ENCODE measurements at regions not wholly inside any gene's neighbourhood (a gene's known extent, or its start where the extent isn't known, plus 50 kb on each side); places are given as distances from the start of the nearest gene placed in this dataset.

- DNase-seq (ENCODE audit: extremely low spot score) = no peak
Measured at GRCh38 chr3:94317017-94317416, 254.2 kb downstream of the NSUN3 start.

GRCh38 chr3:94323596-94323995 is 260.7 kb downstream of the NSUN3 start:
- TF ChIP-seq, protein P1, sequence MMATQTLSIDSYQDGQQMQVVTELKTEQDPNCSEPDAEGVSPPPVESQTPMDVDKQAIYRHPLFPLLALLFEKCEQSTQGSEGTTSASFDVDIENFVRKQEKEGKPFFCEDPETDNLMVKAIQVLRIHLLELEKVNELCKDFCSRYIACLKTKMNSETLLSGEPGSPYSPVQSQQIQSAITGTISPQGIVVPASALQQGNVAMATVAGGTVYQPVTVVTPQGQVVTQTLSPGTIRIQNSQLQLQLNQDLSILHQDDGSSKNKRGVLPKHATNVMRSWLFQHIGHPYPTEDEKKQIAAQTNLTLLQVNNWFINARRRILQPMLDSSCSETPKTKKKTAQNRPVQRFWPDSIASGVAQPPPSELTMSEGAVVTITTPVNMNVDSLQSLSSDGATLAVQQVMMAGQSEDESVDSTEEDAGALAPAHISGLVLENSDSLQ (IDR thresholded peaks at IDR 0.05) = no peak
- TF ChIP-seq SUZ12 (IDR thresholded peaks at IDR 0.05) = no peak
- no peak for DNase-seq (ENCODE audit: extremely low spot score)
- POLR2A ChIA-PET = no interaction called here
- CTCF ChIA-PET = no interaction called here

More at GRCh38 chr3:94317017-94317416, 254.2 kb downstream of the NSUN3 start:
- ChIA-PET POLR2A (no interaction called here), CTCF (interaction anchor here (1.0 kb wide), 1 partner anchor 13 kb away, joined by 3 read pairs; no protein-coding TSS in a partner anchor)
- TF ChIP-seq, protein P1 (IDR thresholded peaks at IDR 0.05) = no peak
- TF ChIP-seq FOXA1 (IDR thresholded peaks at IDR 0.05) (no peak), BHLHE40 (IDR thresholded peaks at IDR 0.05; ENCODE audit: borderline replicate concordance) (no peak), FOXK2 (IDR thresholded peaks at IDR 0.05) (no peak), TARDBP (IDR thresholded peaks at IDR 0.05) (no peak), L3MBTL2 (conservative IDR thresholded peaks at IDR 0.05) (no peak), HDGF (IDR thresholded peaks at IDR 0.05; ENCODE audit: borderline replicate concordance) (no peak)

GRCh38 chr3:94331831-94332230 is 269.0 kb downstream of the NSUN3 start:
- no peak for TF ChIP-seq FOXM1 (IDR thresholded peaks at IDR 0.05; ENCODE audit: borderline replicate concordance)
- no peak for TF ChIP-seq NFRKB (IDR thresholded peaks at IDR 0.05)
- no peak for TF ChIP-seq ZNF384 (IDR thresholded peaks at IDR 0.05)
- TF ChIP-seq ARNT (IDR thresholded peaks at IDR 0.05) = no peak
- no peak for TF ChIP-seq SUZ12 (IDR thresholded peaks at IDR 0.05)
- TF ChIP-seq CTBP1 (IDR thresholded peaks at IDR 0.05; ENCODE audit: borderline replicate concordance) = no peak
- TF ChIP-seq BHLHE40 (IDR thresholded peaks at IDR 0.05; ENCODE audit: borderline replicate concordance) = no peak
- TF ChIP-seq TARDBP (IDR thresholded peaks at IDR 0.05) = no peak
- TF ChIP-seq FOXK2 (IDR thresholded peaks at IDR 0.05) = no peak
- no peak for TF ChIP-seq L3MBTL2 (conservative IDR thresholded peaks at IDR 0.05)
- TF ChIP-seq FOXA1 (IDR thresholded peaks at IDR 0.05) = no peak
- no peak for TF ChIP-seq HDGF (IDR thresholded peaks at IDR 0.05; ENCODE audit: borderline replicate concordance)
- no peak for DNase-seq (ENCODE audit: extremely low spot score)
- POLR2A ChIA-PET = no interaction called here
- CTCF ChIA-PET = no interaction called here

DNA sequence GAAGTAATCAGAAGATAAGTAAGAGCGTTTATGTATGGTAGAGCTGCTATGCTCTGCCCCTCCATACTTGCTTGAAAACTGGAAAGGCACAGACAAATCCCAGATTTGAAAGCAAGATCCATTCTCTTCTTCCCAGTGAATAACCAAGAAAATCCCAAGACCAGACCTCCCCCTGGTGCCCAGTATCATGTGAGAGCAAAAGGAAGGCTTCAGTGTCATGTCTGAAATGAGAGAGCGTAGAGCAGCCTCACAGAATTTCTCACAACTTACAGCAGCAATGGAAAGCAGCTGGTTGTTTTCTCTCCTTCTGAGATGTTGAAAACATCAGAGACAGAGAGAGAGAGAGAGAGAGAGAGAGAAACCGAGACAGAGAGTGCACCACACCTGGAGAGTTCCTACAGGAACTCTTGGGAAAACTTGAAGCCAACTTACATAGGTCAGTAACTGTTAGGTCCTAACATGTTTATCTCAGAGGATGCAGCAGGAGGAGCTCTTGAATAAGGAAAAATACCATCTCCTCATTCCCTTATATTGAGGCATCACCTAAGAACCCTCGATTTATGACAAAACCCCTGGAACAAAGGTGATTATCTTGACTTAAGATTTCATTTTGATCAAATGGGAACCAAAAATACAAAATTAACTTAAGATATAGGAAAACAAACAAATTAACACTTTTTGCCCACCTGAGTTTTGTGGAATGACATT is 273.3 kb downstream of the NSUN3 start:
- POLR2A ChIA-PET = no interaction called here
- DNase-seq (ENCODE audit: extremely low spot score) = peak; percentile 48
- CTCF ChIA-PET = interaction anchor here (0.6 to 1.4 kb wide), 7 partner anchors 15 to 1245 kb away, joined by 3 to 7 read pairs (median 3); no protein-coding TSS in a partner anchor
- no peak for TF ChIP-seq L3MBTL2 (conservative IDR thresholded peaks at IDR 0.05)
- TF ChIP-seq ARNT (IDR thresholded peaks at IDR 0.05) = no peak
- no peak for TF ChIP-seq CTBP1 (IDR thresholded peaks at IDR 0.05; ENCODE audit: borderline replicate concordance)
- TF ChIP-seq NFRKB (IDR thresholded peaks at IDR 0.05) = no peak
- no peak for TF ChIP-seq SUZ12 (IDR thresholded peaks at IDR 0.05)
- TF ChIP-seq FOXA1 (IDR thresholded peaks at IDR 0.05) = no peak
- no peak for TF ChIP-seq FOXK2 (IDR thresholded peaks at IDR 0.05)
- no peak for TF ChIP-seq HDGF (IDR thresholded peaks at IDR 0.05; ENCODE audit: borderline replicate concordance)
- TF ChIP-seq FOXM1 (IDR thresholded peaks at IDR 0.05; ENCODE audit: borderline replicate concordance) = no peak
- TF ChIP-seq ELF4 (IDR thresholded peaks at IDR 0.05) = no peak
- TF ChIP-seq TARDBP (IDR thresholded peaks at IDR 0.05) = no peak
- TF ChIP-seq BHLHE40 (IDR thresholded peaks at IDR 0.05; ENCODE audit: borderline replicate concordance) = no peak
- TF ChIP-seq LEF1 (IDR thresholded peaks at IDR 0.05; ENCODE audit: borderline replicate concordance) = no peak
- TF ChIP-seq, protein P1 (IDR thresholded peaks at IDR 0.05) = no peak
- TF ChIP-seq SP1 (IDR thresholded peaks at IDR 0.05) = no peak

- POLR2A ChIA-PET = no interaction called here
Measured at GRCh38 chr3:94345101-94345500, 282.2 kb downstream of the NSUN3 start.

DNA sequence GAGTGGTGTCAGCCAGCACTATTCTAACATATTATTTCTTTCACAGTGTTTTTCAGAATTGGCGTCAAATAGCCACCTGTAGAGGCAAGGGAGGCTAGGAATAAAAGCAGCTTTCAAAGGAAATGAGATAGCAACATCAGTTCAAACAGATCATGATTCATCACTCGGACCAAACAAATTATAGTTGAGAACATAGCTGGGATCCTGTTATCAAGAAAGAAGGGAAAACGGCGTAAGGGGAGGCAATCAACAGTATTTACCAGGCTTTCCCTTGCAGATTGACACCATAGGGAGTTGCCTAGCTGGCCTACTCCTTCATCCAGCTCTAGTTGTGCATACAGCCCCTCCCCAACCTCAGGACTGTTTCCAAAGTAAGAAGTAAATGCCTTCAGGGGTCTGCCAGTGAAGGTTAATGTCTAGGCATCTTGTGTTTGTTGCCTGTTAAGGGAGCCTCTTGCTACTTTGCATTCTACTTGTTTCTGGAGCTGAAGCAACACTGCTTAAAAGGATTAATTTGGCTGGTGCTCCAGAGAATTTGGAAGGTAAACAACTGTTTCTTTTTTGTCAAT is 286.5 kb downstream of the NSUN3 start:
- DNase-seq (ENCODE audit: extremely low spot score) = no peak
- TF ChIP-seq FOXM1 (IDR thresholded peaks at IDR 0.05; ENCODE audit: borderline replicate concordance) (no peak), HDGF (IDR thresholded peaks at IDR 0.05; ENCODE audit: borderline replicate concordance) (no peak), CTBP1 (IDR thresholded peaks at IDR 0.05; ENCODE audit: borderline replicate concordance) (no peak), SP1 (IDR thresholded peaks at IDR 0.05) (no peak), NFRKB (IDR thresholded peaks at IDR 0.05) (no peak), BHLHE40 (IDR thresholded peaks at IDR 0.05; ENCODE audit: borderline replicate concordance) (no peak)
- CTCF ChIA-PET = no interaction called here
- POLR2A ChIA-PET = no interaction called here

More at GRCh38 chr3:94345101-94345500, 282.2 kb downstream of the NSUN3 start:
- CTCF ChIA-PET = no interaction called here
- no peak for DNase-seq (ENCODE audit: extremely low spot score)
- TF ChIP-seq, protein P1 (IDR thresholded peaks at IDR 0.05) = no peak
- TF ChIP-seq BHLHE40 (IDR thresholded peaks at IDR 0.05; ENCODE audit: borderline replicate concordance) (no peak), TARDBP (IDR thresholded peaks at IDR 0.05) (no peak), L3MBTL2 (conservative IDR thresholded peaks at IDR 0.05) (no peak), LEF1 (IDR thresholded peaks at IDR 0.05; ENCODE audit: borderline replicate concordance) (no peak)
